Fibroblast of mammary gland (primary cell): ENCODE measurements at regions not wholly inside any gene's neighbourhood (a gene's known extent, or its start where the extent isn't known, plus 50 kb on each side); places are given as distances from the start of the nearest gene placed in this dataset.
A peak's percentile ranks its signal among the peaks of the same experiment; 100 is the strongest.

Experiments
- DNase-seq: peaks from one replicate; pipeline ENCODE4 v3.0.0-alpha.2; 2010; ENCODE audit warnings: low read depth
- H3K4me3 ChIP-seq: 2 replicates; pipeline ENCODE4 v1.5.1; 2011; ENCODE audit warnings: low read depth, mild to moderate bottlenecking, low read length, moderate library complexity; ENCODE audit not compliant: control insufficient read depth
- CTCF ChIP-seq: conservative IDR thresholded peaks from 2 replicates; pipeline ENCODE4 v1.5.1; 2011; ENCODE audit warnings: low read depth, low read length, inconsistent platforms; ENCODE audit not compliant: control insufficient read depth, insufficient read depth

- DNase-seq, result no peak
- no peak overlapping the region for H3K4me3 ChIP-seq
- no peak for TF ChIP-seq CTCF
Observed at GRCh38 chr4:175998782-175999181, 66.9 kb upstream of the WDR17 start.

DNA sequence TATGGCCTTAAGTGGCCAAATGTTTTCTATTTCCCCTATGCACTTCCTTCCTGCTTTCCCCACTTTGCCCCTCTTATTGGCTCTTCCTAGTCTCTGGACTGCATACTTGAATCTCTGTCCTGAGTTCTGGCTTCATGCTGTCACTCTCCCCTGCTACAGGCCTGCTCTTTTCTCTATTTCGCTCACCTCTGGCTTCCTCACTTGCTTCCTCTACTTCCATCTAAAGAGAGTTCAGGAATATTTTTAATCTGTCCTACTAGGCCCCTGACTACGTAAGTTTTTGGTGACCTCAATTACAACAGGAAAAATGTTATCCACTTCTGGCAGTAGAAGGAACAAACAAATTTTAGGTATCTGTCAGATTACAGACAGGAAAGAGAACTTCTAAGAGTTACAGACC is 65.7 kb upstream of the WDR17 start:
- no peak for TF ChIP-seq CTCF
- DNase-seq, result no peak
- no peak overlapping the region for H3K4me3 ChIP-seq

DNA sequence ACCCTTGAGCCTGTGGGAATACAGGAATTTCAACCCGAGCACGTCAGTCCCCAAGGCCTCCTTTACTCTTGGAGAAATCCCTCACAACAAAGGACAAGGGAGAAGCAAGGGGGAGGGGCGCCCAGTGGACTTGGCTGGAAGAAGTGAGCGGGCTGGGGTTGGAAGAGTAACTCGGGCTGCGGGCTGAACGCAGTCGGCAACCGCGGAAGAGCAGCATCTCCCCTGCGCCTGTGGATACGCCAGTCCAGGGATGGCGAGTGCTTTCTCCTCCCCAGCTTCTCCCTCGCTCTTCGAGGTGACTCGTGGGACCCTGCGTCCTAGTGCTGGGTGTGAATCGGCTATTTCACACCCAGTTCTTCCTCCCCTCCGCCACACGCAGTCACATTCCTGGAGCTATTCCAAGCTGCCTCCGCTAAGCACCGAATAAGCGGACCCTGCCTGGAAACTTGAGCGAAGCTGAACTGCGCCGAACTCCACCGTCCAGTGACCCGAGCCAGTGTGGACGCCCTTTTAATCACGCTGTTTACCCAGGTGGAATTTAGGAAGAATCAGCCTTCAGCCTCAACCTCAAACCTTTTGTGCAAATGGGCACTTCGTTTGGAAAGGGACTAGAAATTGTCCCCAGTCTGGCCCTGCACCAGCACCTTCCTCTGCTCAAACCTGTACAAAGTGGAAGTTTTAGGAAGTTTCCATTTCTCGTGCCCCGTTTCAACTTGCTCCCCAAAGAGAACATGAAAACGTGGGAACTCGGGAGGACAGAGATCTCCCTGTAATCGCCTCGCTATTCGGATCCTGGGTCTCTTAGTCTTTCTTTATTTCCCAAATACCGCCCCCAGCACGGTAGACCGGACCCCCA is 64.3 kb upstream of the WDR17 start:
- H3K4me3 ChIP-seq, result peak overlapping the region; percentile 45
- DNase-seq, result peak; percentile 20
- no peak for TF ChIP-seq CTCF

DNA sequence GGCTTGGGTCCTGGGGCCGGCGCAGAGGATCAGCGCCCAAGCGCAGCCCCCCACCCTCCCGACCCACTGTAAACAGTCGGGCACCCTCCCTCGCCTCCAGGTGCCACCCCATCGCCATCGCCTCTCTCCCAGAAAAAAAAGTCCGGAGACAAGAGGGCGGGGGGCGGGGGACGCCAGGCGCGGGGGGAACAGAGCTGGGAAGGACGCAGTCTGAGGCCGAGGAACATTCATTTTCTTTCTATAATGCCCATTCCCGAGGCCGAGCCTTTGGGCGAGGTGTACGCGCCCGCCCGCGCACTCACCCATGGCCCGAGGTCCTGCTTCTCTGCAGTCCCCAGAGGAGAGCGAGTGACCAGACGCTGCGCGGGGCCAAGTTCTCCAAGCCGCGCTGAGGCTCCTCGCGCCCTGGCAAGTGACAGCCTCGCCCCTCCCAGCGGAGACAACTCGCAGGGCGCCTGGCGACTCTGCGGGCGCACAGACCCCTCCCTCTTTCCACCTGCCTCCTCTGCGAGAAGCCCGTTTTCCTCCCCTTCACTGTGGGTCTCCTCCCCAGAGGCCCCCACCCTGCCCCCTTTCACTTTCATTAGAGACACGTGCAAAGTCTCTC is 63.5 kb upstream of the WDR17 start:
- H3K4me3 ChIP-seq, result peak overlapping the region; percentile 45
- no peak for TF ChIP-seq CTCF
- no peak for DNase-seq

- no peak for DNase-seq
- no peak overlapping the region for H3K4me3 ChIP-seq
- TF ChIP-seq CTCF, result no peak
Observed at GRCh38 chr4:176005766-176006165, 59.9 kb upstream of the WDR17 start.

DNA sequence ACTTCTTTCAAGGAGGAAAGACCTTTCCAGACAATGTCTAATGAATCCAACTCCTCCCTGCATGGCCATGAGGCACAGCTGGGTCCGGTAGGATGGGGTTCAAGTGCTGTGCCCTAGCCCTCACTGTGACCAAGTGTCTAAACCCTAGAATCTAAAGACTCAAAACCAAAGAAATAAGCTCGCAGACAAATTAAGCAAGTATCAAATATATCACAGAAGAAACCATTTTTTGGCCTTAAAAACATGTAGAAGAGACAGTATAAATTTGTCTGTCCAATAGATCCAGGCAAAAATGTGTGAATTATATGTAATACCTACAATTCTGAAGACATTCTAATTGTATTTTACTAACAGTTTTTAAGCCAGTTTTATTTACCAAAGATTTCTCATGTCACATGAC is 56.4 kb upstream of the WDR17 start:
- no peak overlapping the region for H3K4me3 ChIP-seq
- TF ChIP-seq CTCF, result no peak
- no peak for DNase-seq
